ENCODE measurements at regions not wholly inside any gene's neighbourhood (a gene's known extent, or its start where the extent isn't known, plus 50 kb on each side); places are given as distances from the start of the nearest gene placed in this dataset.

- Mint-ChIP-seq H3K9me3 (peaks cover 3% of the 10 kb centered on the region), H3K27ac (no peak overlapping the region), H3K4me1 (no peaks in the 10 kb centered on the region), H3K4me3 (no peak overlapping the region), H3K36me3 (ENCODE audit: low read depth) (no peaks in the 10 kb centered on the region), H3K27me3 (ENCODE audit: low read depth) (no peaks in the 10 kb centered on the region)
- TF ChIP-seq, protein P1, sequence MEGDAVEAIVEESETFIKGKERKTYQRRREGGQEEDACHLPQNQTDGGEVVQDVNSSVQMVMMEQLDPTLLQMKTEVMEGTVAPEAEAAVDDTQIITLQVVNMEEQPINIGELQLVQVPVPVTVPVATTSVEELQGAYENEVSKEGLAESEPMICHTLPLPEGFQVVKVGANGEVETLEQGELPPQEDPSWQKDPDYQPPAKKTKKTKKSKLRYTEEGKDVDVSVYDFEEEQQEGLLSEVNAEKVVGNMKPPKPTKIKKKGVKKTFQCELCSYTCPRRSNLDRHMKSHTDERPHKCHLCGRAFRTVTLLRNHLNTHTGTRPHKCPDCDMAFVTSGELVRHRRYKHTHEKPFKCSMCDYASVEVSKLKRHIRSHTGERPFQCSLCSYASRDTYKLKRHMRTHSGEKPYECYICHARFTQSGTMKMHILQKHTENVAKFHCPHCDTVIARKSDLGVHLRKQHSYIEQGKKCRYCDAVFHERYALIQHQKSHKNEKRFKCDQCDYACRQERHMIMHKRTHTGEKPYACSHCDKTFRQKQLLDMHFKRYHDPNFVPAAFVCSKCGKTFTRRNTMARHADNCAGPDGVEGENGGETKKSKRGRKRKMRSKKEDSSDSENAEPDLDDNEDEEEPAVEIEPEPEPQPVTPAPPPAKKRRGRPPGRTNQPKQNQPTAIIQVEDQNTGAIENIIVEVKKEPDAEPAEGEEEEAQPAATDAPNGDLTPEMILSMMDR (IDR thresholded peaks at IDR 0.05; ENCODE audit: unreplicated experiment in 3 of 3) = no peak
Observed at GRCh38 chr6:68445926-68446325, 189.2 kb upstream of the ADGRB3 start.

GRCh38 chr6:68443704-68444103 is 191.4 kb upstream of the ADGRB3 start:
- Mint-ChIP-seq H3K4me1 (no peaks in the 10 kb centered on the region), H3K4me3 (no peak overlapping the region), H3K27me3 (ENCODE audit: low read depth) (no peaks in the 10 kb centered on the region), H3K27ac (no peak overlapping the region), H3K36me3 (ENCODE audit: low read depth) (no peaks in the 10 kb centered on the region), H3K9me3 (no peaks in the 10 kb centered on the region)
- TF ChIP-seq, protein P1 (IDR thresholded peaks at IDR 0.05; ENCODE audit: unreplicated experiment in 3 of 3) = peak in 2 of 3 experiments; percentile 15 to 19

- TF ChIP-seq, protein P1 (IDR thresholded peaks at IDR 0.05; ENCODE audit: unreplicated experiment in 3 of 3) = no peak
- Mint-ChIP-seq H3K27ac (no peak overlapping the region), H3K27me3 (ENCODE audit: low read depth) (no peaks in the 10 kb centered on the region)
Observed at GRCh38 chr6:68427630-68428029, 207.5 kb upstream of the ADGRB3 start.

DNA sequence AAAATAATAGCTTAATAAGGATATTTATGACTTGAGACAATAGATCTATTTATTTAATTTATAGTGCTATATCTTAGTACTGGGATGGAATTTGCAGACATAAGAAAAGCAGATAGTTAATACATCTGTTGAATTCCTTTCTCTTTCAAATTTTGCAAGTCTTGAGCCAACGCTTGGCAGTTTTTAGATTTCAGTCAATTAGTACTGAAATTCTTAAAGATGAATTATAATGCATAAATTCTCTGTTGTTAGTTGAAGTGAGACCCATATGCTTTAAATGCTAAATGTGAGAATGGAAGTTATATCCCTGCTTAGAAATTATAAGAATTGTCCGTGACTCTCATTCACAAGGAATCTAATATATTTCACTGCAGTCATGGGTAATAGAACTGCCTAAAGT is 225.1 kb upstream of the ADGRB3 start:
- TF ChIP-seq, protein P1 (IDR thresholded peaks at IDR 0.05; ENCODE audit: unreplicated experiment in 3 of 3) = no peak
- no peaks in the 10 kb centered on the region for H3K36me3 Mint-ChIP-seq (ENCODE audit: low read depth)

More at GRCh38 chr6:68427630-68428029, 207.5 kb upstream of the ADGRB3 start:
- H3K4me1 Mint-ChIP-seq = no peaks in the 10 kb centered on the region
- no peaks in the 10 kb centered on the region for H3K36me3 Mint-ChIP-seq (ENCODE audit: low read depth)
- no peaks in the 10 kb centered on the region for H3K9me3 Mint-ChIP-seq
- H3K4me3 Mint-ChIP-seq = no peak overlapping the region

GRCh38 chr6:68400396-68400795 is 234.7 kb upstream of the ADGRB3 start:
- no peak overlapping the region for H3K4me3 Mint-ChIP-seq
- no peaks in the 10 kb centered on the region for H3K27me3 Mint-ChIP-seq (ENCODE audit: low read depth)
- H3K27ac Mint-ChIP-seq = no peak overlapping the region
- peaks cover 4% of the 10 kb centered on the region for H3K9me3 Mint-ChIP-seq
- TF ChIP-seq, protein P1 (IDR thresholded peaks at IDR 0.05; ENCODE audit: unreplicated experiment in 3 of 3) = no peak
- no peaks in the 10 kb centered on the region for H3K4me1 Mint-ChIP-seq
- no peaks in the 10 kb centered on the region for H3K36me3 Mint-ChIP-seq (ENCODE audit: low read depth)

More for the DNA sequence above, 225.1 kb upstream of the ADGRB3 start:
- Mint-ChIP-seq H3K4me3 (no peak overlapping the region), H3K4me1 (no peaks in the 10 kb centered on the region), H3K27ac (no peak overlapping the region), H3K27me3 (ENCODE audit: low read depth) (no peaks in the 10 kb centered on the region), H3K9me3 (no peaks in the 10 kb centered on the region)

- H3K27me3 Mint-ChIP-seq (ENCODE audit: low read depth) = no peaks in the 10 kb centered on the region
- no peaks in the 10 kb centered on the region for H3K36me3 Mint-ChIP-seq (ENCODE audit: low read depth)
- H3K4me1 Mint-ChIP-seq = no peaks in the 10 kb centered on the region
- H3K4me3 Mint-ChIP-seq = no peak overlapping the region
- no peak overlapping the region for H3K27ac Mint-ChIP-seq
- H3K9me3 Mint-ChIP-seq = no peaks in the 10 kb centered on the region
- TF ChIP-seq, protein P1 (IDR thresholded peaks at IDR 0.05; ENCODE audit: unreplicated experiment in 3 of 3) = no peak
Observed at GRCh38 chr6:68391953-68392352, 243.1 kb upstream of the ADGRB3 start.

All from nephron (organoid).